ENCODE measurements at regions not wholly inside any gene's neighbourhood (a gene's known extent, or its start where the extent isn't known, plus 50 kb on each side); places are given as distances from the start of the nearest gene placed in this dataset.

DNA sequence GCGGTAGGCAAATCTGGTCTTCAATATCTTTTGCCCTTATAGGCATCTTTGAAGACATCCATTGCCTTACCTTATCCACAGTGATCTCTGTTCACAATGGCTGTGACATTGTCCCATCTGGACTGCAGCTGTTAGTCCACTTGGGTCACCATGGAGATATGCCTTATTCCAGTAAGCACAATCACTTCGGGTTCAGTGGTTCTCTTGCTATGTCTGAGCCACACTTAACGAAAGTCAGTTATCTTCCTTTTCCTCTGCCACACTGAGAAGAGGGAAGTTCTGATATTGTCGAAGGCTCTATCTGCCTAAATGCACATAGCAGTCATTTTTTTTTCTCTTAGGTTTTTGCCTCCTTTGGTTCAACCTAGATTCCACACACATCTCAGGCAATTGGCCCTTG, 119.0 kb upstream of the SATB1 start (continued):
- TF ChIP-seq, protein P1, sequence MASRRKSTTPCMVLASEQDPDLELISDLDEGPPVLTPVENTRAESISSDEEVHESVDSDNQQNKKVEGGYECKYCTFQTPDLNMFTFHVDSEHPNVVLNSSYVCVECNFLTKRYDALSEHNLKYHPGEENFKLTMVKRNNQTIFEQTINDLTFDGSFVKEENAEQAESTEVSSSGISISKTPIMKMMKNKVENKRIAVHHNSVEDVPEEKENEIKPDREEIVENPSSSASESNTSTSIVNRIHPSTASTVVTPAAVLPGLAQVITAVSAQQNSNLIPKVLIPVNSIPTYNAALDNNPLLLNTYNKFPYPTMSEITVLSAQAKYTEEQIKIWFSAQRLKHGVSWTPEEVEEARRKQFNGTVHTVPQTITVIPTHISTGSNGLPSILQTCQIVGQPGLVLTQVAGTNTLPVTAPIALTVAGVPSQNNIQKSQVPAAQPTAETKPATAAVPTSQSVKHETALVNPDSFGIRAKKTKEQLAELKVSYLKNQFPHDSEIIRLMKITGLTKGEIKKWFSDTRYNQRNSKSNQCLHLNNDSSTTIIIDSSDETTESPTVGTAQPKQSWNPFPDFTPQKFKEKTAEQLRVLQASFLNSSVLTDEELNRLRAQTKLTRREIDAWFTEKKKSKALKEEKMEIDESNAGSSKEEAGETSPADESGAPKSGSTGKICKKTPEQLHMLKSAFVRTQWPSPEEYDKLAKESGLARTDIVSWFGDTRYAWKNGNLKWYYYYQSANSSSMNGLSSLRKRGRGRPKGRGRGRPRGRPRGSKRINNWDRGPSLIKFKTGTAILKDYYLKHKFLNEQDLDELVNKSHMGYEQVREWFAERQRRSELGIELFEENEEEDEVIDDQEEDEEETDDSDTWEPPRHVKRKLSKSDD (conservative IDR thresholded peaks at IDR 0.05; ENCODE audit: low read length): no peak
- no peak for TF ChIP-seq LARP7 (IDR thresholded peaks at IDR 0.05)

DNA sequence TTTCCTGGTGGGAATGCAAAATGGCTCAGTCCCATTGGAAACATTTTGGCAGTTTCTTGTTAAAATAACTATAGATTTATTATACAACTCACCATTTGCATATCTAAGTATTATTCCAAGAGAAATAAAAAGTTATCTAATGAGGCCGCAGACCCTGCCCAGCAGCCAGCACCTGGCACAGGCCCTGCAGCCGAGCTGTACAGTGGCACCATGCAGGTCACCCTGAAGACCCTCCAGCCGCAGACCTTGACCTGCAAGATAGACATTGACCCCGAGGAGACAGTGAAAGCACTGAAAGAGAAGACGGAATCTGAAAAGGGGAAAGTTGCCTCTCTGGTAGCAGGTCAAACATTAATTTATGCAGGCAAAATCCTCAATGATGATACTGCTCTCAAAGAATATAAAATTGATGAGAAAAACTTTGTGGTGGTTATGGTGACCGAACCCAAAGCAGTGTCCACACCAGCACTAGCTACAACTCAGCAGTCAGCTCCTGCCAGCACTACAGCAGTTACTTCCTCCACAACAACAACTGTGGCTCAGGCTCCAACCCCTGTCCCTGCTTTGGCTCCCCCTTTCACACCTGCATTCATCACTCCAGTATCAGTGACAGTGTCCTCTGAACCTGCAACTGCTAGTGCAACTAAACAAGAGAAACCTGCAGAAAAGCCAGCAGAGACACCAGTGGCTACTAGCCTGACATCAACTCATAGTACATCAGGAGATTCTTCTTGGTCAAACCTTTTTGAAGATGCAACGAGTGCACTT, 113.5 kb upstream of the SATB1 start:
- no peaks in the 10 kb centered on the region for H4K20me1 ChIP-seq (replicated peaks; ENCODE audit: control insufficient read depth, insufficient read depth, low read length)
- intact Hi-C loops (cut with micrococcal nuclease) (no loop called here), in situ Hi-C loops (cut with MboI) (no loop called here)
- H3K9me3 ChIP-seq (replicated peaks; ENCODE audit: control insufficient read depth, insufficient read depth, low read depth, low read length): no peaks in the 10 kb centered on the region
- H2AFZ ChIP-seq (ENCODE audit: low read depth, low read length): no peak overlapping the region
- no peak overlapping the region for H3K4me2 ChIP-seq (ENCODE audit: insufficient read depth, low read length)
- no peaks in the 10 kb centered on the region for H3K9me1 ChIP-seq (ENCODE audit: control insufficient read depth, insufficient read depth, low read length)
- no peaks in the 10 kb centered on the region for H3K27me3 ChIP-seq (ENCODE audit: control insufficient read depth in 2 of 2, insufficient read depth in 2 of 2, low read length in 2 of 2)
- no TSS peak for BruUV-seq (replicated peaks)
- ATAC-seq (no peak), DNase-seq (ENCODE audit: extremely low read depth in 1 of 4, low spot score in 3 of 4) (no peak), FAIRE-seq (no peak)
- WGBS (ENCODE audit: insufficient coverage, low coverage, missing lambda C conversion rate): under 1% methylated on average over 7 of the region's 7 CpGs
- ChIA-PET CTCF (ENCODE audit: low intra/inter-chr PET ratio) (no interaction called here), POLR2A (no interaction called here)
- no peaks in the 10 kb centered on the region for H3K79me2 ChIP-seq (ENCODE audit: control insufficient read depth, insufficient read depth, low read length)
- H3K27ac ChIP-seq (ENCODE audit: extremely low read depth, low read depth, low read length): no peak overlapping the region
- H3K4me3 ChIP-seq: no peak overlapping the region
- no peaks in the 10 kb centered on the region for H3K4me1 ChIP-seq (replicated peaks in 1 of 2; ENCODE audit: control insufficient read depth in 2 of 2, insufficient read depth in 2 of 2, low read length in 2 of 2)
- H3K9ac ChIP-seq (ENCODE audit: insufficient read depth in 1 of 2, low read depth in 2 of 2, low read length in 2 of 2): no peak overlapping the region
- no peaks in the 10 kb centered on the region for H3K36me3 ChIP-seq (ENCODE audit: control insufficient read depth, insufficient read depth, low read length)
- TF ChIP-seq, protein P2, sequence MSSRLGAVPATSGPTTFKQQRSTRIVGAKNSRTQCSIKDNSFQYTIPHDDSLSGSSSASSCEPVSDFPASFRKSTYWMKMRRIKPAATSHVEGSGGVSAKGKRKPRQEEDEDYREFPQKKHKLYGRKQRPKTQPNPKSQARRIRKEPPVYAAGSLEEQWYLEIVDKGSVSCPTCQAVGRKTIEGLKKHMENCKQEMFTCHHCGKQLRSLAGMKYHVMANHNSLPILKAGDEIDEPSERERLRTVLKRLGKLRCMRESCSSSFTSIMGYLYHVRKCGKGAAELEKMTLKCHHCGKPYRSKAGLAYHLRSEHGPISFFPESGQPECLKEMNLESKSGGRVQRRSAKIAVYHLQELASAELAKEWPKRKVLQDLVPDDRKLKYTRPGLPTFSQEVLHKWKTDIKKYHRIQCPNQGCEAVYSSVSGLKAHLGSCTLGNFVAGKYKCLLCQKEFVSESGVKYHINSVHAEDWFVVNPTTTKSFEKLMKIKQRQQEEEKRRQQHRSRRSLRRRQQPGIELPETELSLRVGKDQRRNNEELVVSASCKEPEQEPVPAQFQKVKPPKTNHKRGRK (tag; IDR thresholded peaks at IDR 0.05): no peak
- TF ChIP-seq, protein P3, sequence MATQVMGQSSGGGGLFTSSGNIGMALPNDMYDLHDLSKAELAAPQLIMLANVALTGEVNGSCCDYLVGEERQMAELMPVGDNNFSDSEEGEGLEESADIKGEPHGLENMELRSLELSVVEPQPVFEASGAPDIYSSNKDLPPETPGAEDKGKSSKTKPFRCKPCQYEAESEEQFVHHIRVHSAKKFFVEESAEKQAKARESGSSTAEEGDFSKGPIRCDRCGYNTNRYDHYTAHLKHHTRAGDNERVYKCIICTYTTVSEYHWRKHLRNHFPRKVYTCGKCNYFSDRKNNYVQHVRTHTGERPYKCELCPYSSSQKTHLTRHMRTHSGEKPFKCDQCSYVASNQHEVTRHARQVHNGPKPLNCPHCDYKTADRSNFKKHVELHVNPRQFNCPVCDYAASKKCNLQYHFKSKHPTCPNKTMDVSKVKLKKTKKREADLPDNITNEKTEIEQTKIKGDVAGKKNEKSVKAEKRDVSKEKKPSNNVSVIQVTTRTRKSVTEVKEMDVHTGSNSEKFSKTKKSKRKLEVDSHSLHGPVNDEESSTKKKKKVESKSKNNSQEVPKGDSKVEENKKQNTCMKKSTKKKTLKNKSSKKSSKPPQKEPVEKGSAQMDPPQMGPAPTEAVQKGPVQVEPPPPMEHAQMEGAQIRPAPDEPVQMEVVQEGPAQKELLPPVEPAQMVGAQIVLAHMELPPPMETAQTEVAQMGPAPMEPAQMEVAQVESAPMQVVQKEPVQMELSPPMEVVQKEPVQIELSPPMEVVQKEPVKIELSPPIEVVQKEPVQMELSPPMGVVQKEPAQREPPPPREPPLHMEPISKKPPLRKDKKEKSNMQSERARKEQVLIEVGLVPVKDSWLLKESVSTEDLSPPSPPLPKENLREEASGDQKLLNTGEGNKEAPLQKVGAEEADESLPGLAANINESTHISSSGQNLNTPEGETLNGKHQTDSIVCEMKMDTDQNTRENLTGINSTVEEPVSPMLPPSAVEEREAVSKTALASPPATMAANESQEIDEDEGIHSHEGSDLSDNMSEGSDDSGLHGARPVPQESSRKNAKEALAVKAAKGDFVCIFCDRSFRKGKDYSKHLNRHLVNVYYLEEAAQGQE (IDR thresholded peaks at IDR 0.05; ENCODE audit: borderline replicate concordance): no peak
- TF ChIP-seq, protein P3 (CRISPR knock-in tag; IDR thresholded peaks at IDR 0.05; ENCODE audit: low read depth): no peak
- TF ChIP-seq NR3C1 (CRISPR knock-in tag; IDR thresholded peaks at IDR 0.05) (no peak), ZNF668 (CRISPR knock-in tag; IDR thresholded peaks at IDR 0.05) (no peak), NR2C2 (CRISPR knock-in tag; IDR thresholded peaks at IDR 0.05) (no peak), NR2C2 (tag; IDR thresholded peaks at IDR 0.05) (no peak)

All from K562 (cell line).